ENCODE measurements at regions not wholly inside any gene's neighbourhood (a gene's known extent, or its start where the extent isn't known, plus 50 kb on each side); places are given as distances from the start of the nearest gene placed in this dataset.

DNA sequence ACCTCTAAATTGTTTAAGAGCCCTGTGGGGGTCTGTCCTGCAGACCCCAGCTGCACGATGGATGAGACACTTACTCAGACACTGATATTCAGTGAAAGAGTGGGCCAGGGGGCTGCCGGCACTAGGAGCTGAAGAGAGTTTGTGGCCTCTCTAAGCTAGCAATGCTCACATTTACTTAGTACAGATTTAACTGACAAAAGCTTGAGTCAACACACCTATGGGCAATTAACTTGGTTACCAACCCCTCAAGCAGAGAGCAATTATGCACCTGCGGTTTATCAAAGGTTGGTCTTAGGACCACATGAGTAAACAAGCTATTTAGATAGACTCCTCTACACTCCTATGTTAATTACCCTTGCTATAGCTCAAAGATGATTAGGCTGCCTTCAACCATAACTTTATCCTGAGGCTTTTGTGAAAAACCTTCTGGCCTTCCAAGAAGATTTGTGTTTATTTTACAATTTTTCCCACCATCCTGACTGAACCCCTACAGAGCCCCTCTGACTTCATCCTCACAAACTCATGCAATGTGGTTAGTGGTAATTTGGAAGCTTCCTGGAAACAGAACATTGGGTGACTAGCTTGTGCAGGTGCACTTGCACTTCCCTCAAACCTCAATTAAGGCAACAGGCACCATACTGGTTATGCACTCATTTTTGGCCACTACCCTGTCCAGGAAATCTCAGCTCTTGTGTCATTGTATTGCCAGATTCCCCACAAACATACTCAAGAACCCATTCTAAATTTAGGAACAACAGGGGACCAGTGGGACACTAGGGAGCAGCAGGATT, 234.4 kb upstream of the ITM2A start:
- TF ChIP-seq, protein P1, sequence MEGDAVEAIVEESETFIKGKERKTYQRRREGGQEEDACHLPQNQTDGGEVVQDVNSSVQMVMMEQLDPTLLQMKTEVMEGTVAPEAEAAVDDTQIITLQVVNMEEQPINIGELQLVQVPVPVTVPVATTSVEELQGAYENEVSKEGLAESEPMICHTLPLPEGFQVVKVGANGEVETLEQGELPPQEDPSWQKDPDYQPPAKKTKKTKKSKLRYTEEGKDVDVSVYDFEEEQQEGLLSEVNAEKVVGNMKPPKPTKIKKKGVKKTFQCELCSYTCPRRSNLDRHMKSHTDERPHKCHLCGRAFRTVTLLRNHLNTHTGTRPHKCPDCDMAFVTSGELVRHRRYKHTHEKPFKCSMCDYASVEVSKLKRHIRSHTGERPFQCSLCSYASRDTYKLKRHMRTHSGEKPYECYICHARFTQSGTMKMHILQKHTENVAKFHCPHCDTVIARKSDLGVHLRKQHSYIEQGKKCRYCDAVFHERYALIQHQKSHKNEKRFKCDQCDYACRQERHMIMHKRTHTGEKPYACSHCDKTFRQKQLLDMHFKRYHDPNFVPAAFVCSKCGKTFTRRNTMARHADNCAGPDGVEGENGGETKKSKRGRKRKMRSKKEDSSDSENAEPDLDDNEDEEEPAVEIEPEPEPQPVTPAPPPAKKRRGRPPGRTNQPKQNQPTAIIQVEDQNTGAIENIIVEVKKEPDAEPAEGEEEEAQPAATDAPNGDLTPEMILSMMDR (IDR thresholded peaks at IDR 0.05), result no peak
- TF ChIP-seq JUNB (IDR thresholded peaks at IDR 0.05), result no peak

Measured in A549 (cell line).